Stomach (tissue), 8 donors: ENCODE measurements at regions not wholly inside any gene's neighbourhood (a gene's known extent, or its start where the extent isn't known, plus 50 kb on each side); places are given as distances from the start of the nearest gene placed in this dataset.

ENCODE experiments used
- DNase-seq, 2 donors: peaks; one replicate each; pipeline versions ENCODE4 v3.0.0 to v3.0.0-alpha.2; 2013 to 2019
- H3K27ac ChIP-seq, 5 donors: fragments of 200-600 bp in 4 of 5; sonication (generic) in 4 of 5; one replicate each; pipeline ENCODE4 v1.5.1; 2013 to 2019; ENCODE audit warnings: mild to moderate bottlenecking in 1 of 5, moderate library complexity in 1 of 5
- H3K27me3 ChIP-seq, 3 donors: fragments of 200-600 bp; sonication (generic); one replicate each; pipeline ENCODE4 v1.5.1; 2017 to 2019; ENCODE audit warnings: mixed run types in 1 of 3
- H3K36me3 ChIP-seq, 4 donors: fragments of 200-600 bp; sonication (generic); 1 replicate in 3 of 4; 2 replicates in 1 of 4; pipeline ENCODE4 v1.5.1; 2016 to 2019
- H3K4me1 ChIP-seq, 4 donors: fragments of 200-600 bp; sonication (generic); one replicate each; pipeline ENCODE4 v1.5.1; 2016 to 2019
- H3K4me3 ChIP-seq, 4 donors: fragments of 200-600 bp; sonication (generic) in 3 of 4; one replicate each; pipeline ENCODE4 v1.5.1; 2016 to 2019; ENCODE audit warnings: mild to moderate bottlenecking in 1 of 4
- H3K9me3 ChIP-seq, 4 donors: fragments of 200-600 bp; sonication (generic); one replicate each; pipeline ENCODE4 v1.5.1; 2016 to 2019
- EP300 ChIP-seq: sonication (generic); formaldehyde crosslinking; IDR thresholded peaks from one replicate; pipeline ENCODE4 v1.6.1; 2017; ENCODE audit warnings: antibody characterized with exemption
- POLR2A ChIP-seq, 4 donors: fragments of 450-650 bp; IDR thresholded peaks; one replicate each; pipeline ENCODE4 v1.6.1; 2016; ENCODE audit warnings: antibody characterized with exemption in 4 of 4, control low read depth in 2 of 4, mild to moderate bottlenecking in 1 of 4, moderate library complexity in 1 of 4
- POLR2AphosphoS5 ChIP-seq, 3 donors: sonication (generic); formaldehyde crosslinking; IDR thresholded peaks; one replicate each; pipeline ENCODE4 v1.6.1; 2016; ENCODE audit warnings: antibody characterized with exemption in 3 of 3
- WGBS, 5 donors: extraction: QIAGEN DNeasy Blood & Tissue Kit in 3 of 5; methylation state at CpG; one replicate each; pipeline versions ENCODE4 v1.1.5 to v1.1.7; 2013 to 2018; 5-methylcytosine and 5-hydroxymethylcytosine counted together
- intact Hi-C: fragments of 100-400 bp; cut with DNase I; formaldehyde crosslinking; loops from one replicate; pipeline ENCODE4 v1.15.1; 2023; ENCODE audit warnings: low total_unique reads
- TF ChIP-seq, protein P1 (sequence below), 7 experiments: fragments of 450-650 bp in 4 of 7; fragments of 200-600 bp in 3 of 7; sonication (generic) in 3 of 7; IDR thresholded peaks; one replicate each; pipeline ENCODE4 v1.5.1; 2016 to 2019; ENCODE audit warnings: antibody characterized with exemption in 7 of 7, control low read depth in 2 of 7, mild to moderate bottlenecking in 1 of 7
- donor health status: healthy with polysubstance abuse.
- donor health status: Bipolar disorder and iron deficiency.
- donor health status: healthy.

- no peaks in the 10 kb centered on the region for H3K4me1 ChIP-seq
- no peak overlapping the region for H3K27ac ChIP-seq
- no peak for TF ChIP-seq EP300
- TF ChIP-seq POLR2A (IDR thresholded peaks at IDR 0.05) = no peak
- TF ChIP-seq, protein P1, sequence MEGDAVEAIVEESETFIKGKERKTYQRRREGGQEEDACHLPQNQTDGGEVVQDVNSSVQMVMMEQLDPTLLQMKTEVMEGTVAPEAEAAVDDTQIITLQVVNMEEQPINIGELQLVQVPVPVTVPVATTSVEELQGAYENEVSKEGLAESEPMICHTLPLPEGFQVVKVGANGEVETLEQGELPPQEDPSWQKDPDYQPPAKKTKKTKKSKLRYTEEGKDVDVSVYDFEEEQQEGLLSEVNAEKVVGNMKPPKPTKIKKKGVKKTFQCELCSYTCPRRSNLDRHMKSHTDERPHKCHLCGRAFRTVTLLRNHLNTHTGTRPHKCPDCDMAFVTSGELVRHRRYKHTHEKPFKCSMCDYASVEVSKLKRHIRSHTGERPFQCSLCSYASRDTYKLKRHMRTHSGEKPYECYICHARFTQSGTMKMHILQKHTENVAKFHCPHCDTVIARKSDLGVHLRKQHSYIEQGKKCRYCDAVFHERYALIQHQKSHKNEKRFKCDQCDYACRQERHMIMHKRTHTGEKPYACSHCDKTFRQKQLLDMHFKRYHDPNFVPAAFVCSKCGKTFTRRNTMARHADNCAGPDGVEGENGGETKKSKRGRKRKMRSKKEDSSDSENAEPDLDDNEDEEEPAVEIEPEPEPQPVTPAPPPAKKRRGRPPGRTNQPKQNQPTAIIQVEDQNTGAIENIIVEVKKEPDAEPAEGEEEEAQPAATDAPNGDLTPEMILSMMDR (IDR thresholded peaks at IDR 0.05) = no peak
- no peak for TF ChIP-seq POLR2AphosphoS5 (IDR thresholded peaks at IDR 0.05)
- no peak overlapping the region for H3K4me3 ChIP-seq
- H3K36me3 ChIP-seq = no peaks in the 10 kb centered on the region
- DNase-seq = no peak
- intact Hi-C loops = no loop called here
- H3K27me3 ChIP-seq = no peaks in the 10 kb centered on the region
- peaks cover 0 to 3% (median 0%) of the 10 kb centered on the region in 4 donors for H3K9me3 ChIP-seq
These were observed 418.9 kb downstream of the C4orf33 start for GRCh38 chr4:129514852-129515251.

GRCh38 chr4:129515356-129515755 is 419.4 kb downstream of the C4orf33 start:
- Histone ChIP-seq H3K27me3 (no peaks in the 10 kb centered on the region), H3K27ac (no peak overlapping the region), H3K36me3 (no peaks in the 10 kb centered on the region), H3K4me1 (no peaks in the 10 kb centered on the region), H3K4me3 (no peak overlapping the region), H3K9me3 (peaks cover 0 to 3% (median 0%) of the 10 kb centered on the region in 4 donors)
- no peak for DNase-seq
- WGBS, 5 donors = 57 to 82% (median 78%) methylated on average over 1 of the region's 1 CpG
- intact Hi-C loops = no loop called here
- no peak for TF ChIP-seq POLR2A (IDR thresholded peaks at IDR 0.05)
- TF ChIP-seq EP300 = no peak
- TF ChIP-seq POLR2AphosphoS5 (IDR thresholded peaks at IDR 0.05) = no peak
- TF ChIP-seq, protein P1 (IDR thresholded peaks at IDR 0.05) = no peak

GRCh38 chr4:129526812-129527211 is 430.9 kb downstream of the C4orf33 start:
- 54 to 72% (median 69%) methylated on average over 3 of the region's 3 CpGs for WGBS, 5 donors
- no peaks in the 10 kb centered on the region for H3K9me3 ChIP-seq
- intact Hi-C loops = no loop called here
- no peak overlapping the region for H3K27ac ChIP-seq
- no peaks in the 10 kb centered on the region for H3K27me3 ChIP-seq
- no peaks in the 10 kb centered on the region for H3K36me3 ChIP-seq
- no peak overlapping the region for H3K4me3 ChIP-seq
- DNase-seq = peak in 1 of 2 donors; percentile 18
- no peaks in the 10 kb centered on the region for H3K4me1 ChIP-seq
- TF ChIP-seq POLR2A (IDR thresholded peaks at IDR 0.05) = no peak
- TF ChIP-seq EP300 = no peak
- TF ChIP-seq POLR2AphosphoS5 (IDR thresholded peaks at IDR 0.05) = no peak
- TF ChIP-seq, protein P1 (IDR thresholded peaks at IDR 0.05) = no peak

DNA sequence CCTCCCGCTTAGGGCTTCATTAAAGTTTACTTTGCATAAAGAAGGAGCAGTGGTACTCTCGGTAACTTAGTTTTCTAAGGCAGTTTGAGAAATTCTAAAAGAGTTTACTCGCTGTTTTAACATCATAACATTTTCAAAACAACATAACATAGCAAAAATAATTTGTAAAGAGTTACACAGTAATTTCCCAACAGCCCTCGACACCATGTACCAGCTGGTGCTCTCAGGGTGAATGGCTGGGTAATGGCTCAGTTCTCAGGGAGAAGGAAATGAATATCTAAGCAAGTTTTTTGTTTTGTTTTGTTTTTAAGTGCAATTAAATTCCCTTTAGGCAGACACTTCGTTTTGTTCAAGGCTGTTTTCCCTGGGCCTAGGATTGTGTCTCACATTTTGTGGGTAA is 435.3 kb downstream of the C4orf33 start:
- WGBS, 5 donors = 65 to 77% (median 67%) methylated on average over 5 of the region's 5 CpGs
- DNase-seq = no peak

More for the DNA sequence above, 435.3 kb downstream of the C4orf33 start:
- intact Hi-C loops = no loop called here
- Histone ChIP-seq H3K9me3 (no peaks in the 10 kb centered on the region), H3K27ac (no peak overlapping the region), H3K36me3 (no peaks in the 10 kb centered on the region), H3K4me3 (no peak overlapping the region), H3K27me3 (no peaks in the 10 kb centered on the region), H3K4me1 (no peaks in the 10 kb centered on the region)
- TF ChIP-seq, protein P1 (IDR thresholded peaks at IDR 0.05) = no peak
- TF ChIP-seq EP300 = no peak
- no peak for TF ChIP-seq POLR2A (IDR thresholded peaks at IDR 0.05)
- no peak for TF ChIP-seq POLR2AphosphoS5 (IDR thresholded peaks at IDR 0.05)
